GM23338 (cell line): ENCODE measurements at regions not wholly inside any gene's neighbourhood (a gene's known extent, or its start where the extent isn't known, plus 50 kb on each side); places are given as distances from the start of the nearest gene placed in this dataset.

Source experiments
- ATAC-seq: fragments of 200-7000 bp; cut with Tn5 transposase; 3 replicates; pipeline ENCODE4 v1.9.1; 2020
- DNase-seq: peaks from one replicate; pipeline ENCODE4 v3.0.0-alpha.2; 2015; ENCODE audit warnings: low spot score
- H2AFZ ChIP-seq: fragments of 200-600 bp; sonication (generic); 2 replicates; pipeline ENCODE4 v1.8.0; 2016; ENCODE audit warnings: antibody characterized with exemption, mild to moderate bottlenecking, moderate library complexity
- H3F3A ChIP-seq: fragments of 200-600 bp; sonication (generic); replicated peaks from 2 replicates; pipeline ENCODE4 v1.8.0; 2017; ENCODE audit warnings: antibody characterized with exemption, mixed run types, low read depth
- H3K27ac ChIP-seq: fragments of 200-600 bp; sonication (generic); 2 replicates; pipeline ENCODE4 v1.6.1; 2016; ENCODE audit warnings: low read depth
- H3K27me3 ChIP-seq: fragments of 200-600 bp; sonication (generic); 2 replicates; pipeline ENCODE4 v1.8.0; 2016; ENCODE audit warnings: mild to moderate bottlenecking, mixed run types, moderate library complexity; ENCODE audit not compliant: insufficient read depth
- H3K36me3 ChIP-seq: fragments of 200-600 bp; sonication (generic); 2 replicates; pipeline ENCODE4 v1.8.0; 2016; ENCODE audit warnings: mild to moderate bottlenecking; ENCODE audit not compliant: insufficient read depth
- H3K4me1 ChIP-seq: fragments of 200-600 bp; sonication (generic); 2 replicates; pipeline ENCODE4 v1.8.0; 2016; ENCODE audit warnings: mild to moderate bottlenecking, moderate library complexity; ENCODE audit not compliant: insufficient read depth
- H3K4me2 ChIP-seq: fragments of 200-600 bp; sonication (generic); 2 replicates; pipeline ENCODE4 v1.7.1; 2017; ENCODE audit warnings: mixed run types
- H3K4me3 ChIP-seq: fragments of 200-600 bp; sonication (generic); 2 replicates; pipeline ENCODE4 v1.6.1; 2016; ENCODE audit warnings: mixed run types
- H3K79me2 ChIP-seq: fragments of 200-600 bp; sonication (generic); replicated peaks from 2 replicates; pipeline ENCODE4 v1.8.0; 2017; ENCODE audit warnings: mild to moderate bottlenecking; ENCODE audit not compliant: insufficient read depth
- H3K9me2 ChIP-seq: fragments of 200-600 bp; sonication (generic); 2 replicates; pipeline ENCODE4 v1.8.0; 2017; ENCODE audit not compliant: insufficient read depth
- H4K20me1 ChIP-seq: fragments of 200-600 bp; sonication (generic); replicated peaks from 2 replicates; pipeline ENCODE4 v1.8.0; 2017; ENCODE audit warnings: mild to moderate bottlenecking; ENCODE audit not compliant: insufficient read depth
- H3K27ac Mint-ChIP-seq: 2 replicates; pipeline ENCODE4 v1.8.0; 2020; ENCODE audit warnings: inconsistent platforms, mild to moderate bottlenecking, moderate library complexity, mixed read lengths
- H3K27me3 Mint-ChIP-seq: 3 replicates; pipeline ENCODE4 v1.8.0; 2022; ENCODE audit warnings: low read depth, mild to moderate bottlenecking, moderate library complexity, mixed read lengths, inconsistent platforms; ENCODE audit not compliant: insufficient read depth, poor library complexity
- H3K36me3 Mint-ChIP-seq: 3 replicates; pipeline ENCODE4 v1.8.0; 2021; ENCODE audit warnings: low read depth, mild to moderate bottlenecking, inconsistent platforms, moderate library complexity, mixed read lengths
- H3K4me1 Mint-ChIP-seq: 3 replicates; pipeline ENCODE4 v1.8.0; 2020; ENCODE audit warnings: mild to moderate bottlenecking, inconsistent platforms, mixed read lengths
- H3K4me3 Mint-ChIP-seq: 3 replicates; pipeline ENCODE4 v1.8.0; 2021; ENCODE audit warnings: moderate library complexity, mild to moderate bottlenecking, inconsistent platforms, mixed read lengths
- H3K9me3 Mint-ChIP-seq: 3 replicates; pipeline ENCODE4 v1.8.0; 2020; ENCODE audit warnings: moderate library complexity, mild to moderate bottlenecking, inconsistent platforms, mixed read lengths
- CREB1 ChIP-seq: fragments of 250-450 bp; sonication (Bioruptor Pico); IDR thresholded peaks from 2 replicates; pipeline ENCODE4 v1.5.0; 2020; ENCODE audit warnings: low read depth, mild to moderate bottlenecking, moderate library complexity
- EZH2phosphoT487 ChIP-seq: fragments of 200-600 bp; sonication (generic); IDR thresholded peaks from one replicate; pipeline ENCODE4 v1.8.1; 2018; ENCODE audit warnings: antibody characterized with exemption; ENCODE audit not compliant: unreplicated experiment
- TF ChIP-seq, protein P1 (sequence below), 2 experiments: fragments of 200-600 bp in 1 of 2; sonication (generic) in 1 of 2; conservative IDR thresholded peaks; 2 replicates each; pipeline versions ENCODE4 v1.5.1 to v1.6.1; 2016 to 2017; ENCODE audit warnings: antibody characterized with exemption in 2 of 2, low read depth in 2 of 2, mild to moderate bottlenecking in 2 of 2, moderate library complexity in 1 of 2
- TF ChIP-seq, protein P2 (sequence below): fragments of 250-450 bp; sonication (Bioruptor Pico); IDR thresholded peaks from 2 replicates; pipeline ENCODE4 v1.5.0; 2020; ENCODE audit warnings: mild to moderate bottlenecking, moderate library complexity

DNA sequence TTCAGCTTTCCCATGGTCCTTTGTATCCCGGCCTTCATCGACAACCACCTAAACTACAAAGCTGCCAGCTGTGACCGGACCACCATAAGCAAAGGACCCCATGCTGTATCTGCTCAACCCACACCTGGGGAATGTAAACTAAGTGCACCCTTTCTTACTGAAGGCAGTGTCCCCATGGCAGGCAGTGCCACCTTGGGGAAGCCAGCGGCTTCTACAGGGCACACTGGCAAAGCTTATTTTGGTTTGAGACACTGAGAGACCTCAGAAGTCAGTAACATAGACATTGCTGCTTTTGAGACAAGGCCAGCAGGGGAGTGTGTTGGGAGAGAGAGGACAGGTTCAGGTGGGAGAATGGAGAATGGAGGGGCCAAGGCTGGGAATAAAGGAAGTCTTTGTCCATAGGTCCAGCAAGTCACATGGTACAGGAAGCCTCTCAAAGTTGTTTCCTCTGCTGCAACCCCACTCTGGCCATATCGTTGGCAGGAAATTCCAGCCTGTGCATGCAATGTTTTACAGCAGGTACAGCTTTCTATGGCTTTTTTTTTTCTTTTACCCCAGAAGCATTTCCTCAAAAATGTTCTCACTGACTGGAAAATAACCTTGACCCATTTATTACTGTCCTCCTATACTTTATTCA lies 85.9 kb upstream of the NPVF start:
- Mint-ChIP-seq H3K36me3 (no peaks in the 10 kb centered on the region), H3K9me3 (no peaks in the 10 kb centered on the region), H3K27ac (no peak overlapping the region), H3K27me3 (no peaks in the 10 kb centered on the region), H3K4me3 (no peak overlapping the region), H3K4me1 (peaks cover 35% of the 10 kb centered on the region)
- H4K20me1 ChIP-seq = no peaks in the 10 kb centered on the region
- TF ChIP-seq EZH2phosphoT487 = no peak
- no peak for TF ChIP-seq CREB1
- TF ChIP-seq, protein P1, sequence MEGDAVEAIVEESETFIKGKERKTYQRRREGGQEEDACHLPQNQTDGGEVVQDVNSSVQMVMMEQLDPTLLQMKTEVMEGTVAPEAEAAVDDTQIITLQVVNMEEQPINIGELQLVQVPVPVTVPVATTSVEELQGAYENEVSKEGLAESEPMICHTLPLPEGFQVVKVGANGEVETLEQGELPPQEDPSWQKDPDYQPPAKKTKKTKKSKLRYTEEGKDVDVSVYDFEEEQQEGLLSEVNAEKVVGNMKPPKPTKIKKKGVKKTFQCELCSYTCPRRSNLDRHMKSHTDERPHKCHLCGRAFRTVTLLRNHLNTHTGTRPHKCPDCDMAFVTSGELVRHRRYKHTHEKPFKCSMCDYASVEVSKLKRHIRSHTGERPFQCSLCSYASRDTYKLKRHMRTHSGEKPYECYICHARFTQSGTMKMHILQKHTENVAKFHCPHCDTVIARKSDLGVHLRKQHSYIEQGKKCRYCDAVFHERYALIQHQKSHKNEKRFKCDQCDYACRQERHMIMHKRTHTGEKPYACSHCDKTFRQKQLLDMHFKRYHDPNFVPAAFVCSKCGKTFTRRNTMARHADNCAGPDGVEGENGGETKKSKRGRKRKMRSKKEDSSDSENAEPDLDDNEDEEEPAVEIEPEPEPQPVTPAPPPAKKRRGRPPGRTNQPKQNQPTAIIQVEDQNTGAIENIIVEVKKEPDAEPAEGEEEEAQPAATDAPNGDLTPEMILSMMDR (conservative IDR thresholded peaks at IDR 0.05; ENCODE audit: low read depth in 2 of 2) = peak in 1 of 2 experiments; percentile 29; a peak in 2 of 4 replicates
- H3K4me2 ChIP-seq = no peak overlapping the region
- DNase-seq (no peak), ATAC-seq (no peak)
- H3K4me1 ChIP-seq = peaks cover 13% of the 10 kb centered on the region
- H3K4me3 ChIP-seq = no peak overlapping the region
- H3K9me2 ChIP-seq = peaks cover 20% of the 10 kb centered on the region
- no peaks in the 10 kb centered on the region for H3K79me2 ChIP-seq
- no peaks in the 10 kb centered on the region for H3K36me3 ChIP-seq
- H3K27me3 ChIP-seq = no peaks in the 10 kb centered on the region
- 0 out of 2 replicates have a peak overlapping the region, but pooled peaks have one; percentile 28 for H2AFZ ChIP-seq
- no peak overlapping the region for H3K27ac ChIP-seq
- no peaks in the 10 kb centered on the region for H3F3A ChIP-seq

GRCh38 chr7:25314731-25315267 lies 86.5 kb upstream of the NPVF start:
- Mint-ChIP-seq H3K27ac (no peak overlapping the region), H3K9me3 (no peaks in the 10 kb centered on the region), H3K36me3 (no peaks in the 10 kb centered on the region), H3K4me3 (no peak overlapping the region), H3K4me1 (peaks cover 35% of the 10 kb centered on the region), H3K27me3 (no peaks in the 10 kb centered on the region)
- Histone ChIP-seq H3K9me2 (peaks cover 20% of the 10 kb centered on the region), H3K27ac (no peak overlapping the region), H3K36me3 (no peaks in the 10 kb centered on the region), H4K20me1 (no peaks in the 10 kb centered on the region), H3K79me2 (no peaks in the 10 kb centered on the region), H3K27me3 (no peaks in the 10 kb centered on the region), H3K4me2 (no peak overlapping the region), H3K4me1 (peaks cover 13% of the 10 kb centered on the region), H3F3A (no peaks in the 10 kb centered on the region), H3K4me3 (no peak overlapping the region), H2AFZ (0 out of 2 replicates have a peak overlapping the region, but pooled peaks have one; percentile 28)
- DNase-seq (no peak), ATAC-seq (no peak)
- TF ChIP-seq, protein P2, sequence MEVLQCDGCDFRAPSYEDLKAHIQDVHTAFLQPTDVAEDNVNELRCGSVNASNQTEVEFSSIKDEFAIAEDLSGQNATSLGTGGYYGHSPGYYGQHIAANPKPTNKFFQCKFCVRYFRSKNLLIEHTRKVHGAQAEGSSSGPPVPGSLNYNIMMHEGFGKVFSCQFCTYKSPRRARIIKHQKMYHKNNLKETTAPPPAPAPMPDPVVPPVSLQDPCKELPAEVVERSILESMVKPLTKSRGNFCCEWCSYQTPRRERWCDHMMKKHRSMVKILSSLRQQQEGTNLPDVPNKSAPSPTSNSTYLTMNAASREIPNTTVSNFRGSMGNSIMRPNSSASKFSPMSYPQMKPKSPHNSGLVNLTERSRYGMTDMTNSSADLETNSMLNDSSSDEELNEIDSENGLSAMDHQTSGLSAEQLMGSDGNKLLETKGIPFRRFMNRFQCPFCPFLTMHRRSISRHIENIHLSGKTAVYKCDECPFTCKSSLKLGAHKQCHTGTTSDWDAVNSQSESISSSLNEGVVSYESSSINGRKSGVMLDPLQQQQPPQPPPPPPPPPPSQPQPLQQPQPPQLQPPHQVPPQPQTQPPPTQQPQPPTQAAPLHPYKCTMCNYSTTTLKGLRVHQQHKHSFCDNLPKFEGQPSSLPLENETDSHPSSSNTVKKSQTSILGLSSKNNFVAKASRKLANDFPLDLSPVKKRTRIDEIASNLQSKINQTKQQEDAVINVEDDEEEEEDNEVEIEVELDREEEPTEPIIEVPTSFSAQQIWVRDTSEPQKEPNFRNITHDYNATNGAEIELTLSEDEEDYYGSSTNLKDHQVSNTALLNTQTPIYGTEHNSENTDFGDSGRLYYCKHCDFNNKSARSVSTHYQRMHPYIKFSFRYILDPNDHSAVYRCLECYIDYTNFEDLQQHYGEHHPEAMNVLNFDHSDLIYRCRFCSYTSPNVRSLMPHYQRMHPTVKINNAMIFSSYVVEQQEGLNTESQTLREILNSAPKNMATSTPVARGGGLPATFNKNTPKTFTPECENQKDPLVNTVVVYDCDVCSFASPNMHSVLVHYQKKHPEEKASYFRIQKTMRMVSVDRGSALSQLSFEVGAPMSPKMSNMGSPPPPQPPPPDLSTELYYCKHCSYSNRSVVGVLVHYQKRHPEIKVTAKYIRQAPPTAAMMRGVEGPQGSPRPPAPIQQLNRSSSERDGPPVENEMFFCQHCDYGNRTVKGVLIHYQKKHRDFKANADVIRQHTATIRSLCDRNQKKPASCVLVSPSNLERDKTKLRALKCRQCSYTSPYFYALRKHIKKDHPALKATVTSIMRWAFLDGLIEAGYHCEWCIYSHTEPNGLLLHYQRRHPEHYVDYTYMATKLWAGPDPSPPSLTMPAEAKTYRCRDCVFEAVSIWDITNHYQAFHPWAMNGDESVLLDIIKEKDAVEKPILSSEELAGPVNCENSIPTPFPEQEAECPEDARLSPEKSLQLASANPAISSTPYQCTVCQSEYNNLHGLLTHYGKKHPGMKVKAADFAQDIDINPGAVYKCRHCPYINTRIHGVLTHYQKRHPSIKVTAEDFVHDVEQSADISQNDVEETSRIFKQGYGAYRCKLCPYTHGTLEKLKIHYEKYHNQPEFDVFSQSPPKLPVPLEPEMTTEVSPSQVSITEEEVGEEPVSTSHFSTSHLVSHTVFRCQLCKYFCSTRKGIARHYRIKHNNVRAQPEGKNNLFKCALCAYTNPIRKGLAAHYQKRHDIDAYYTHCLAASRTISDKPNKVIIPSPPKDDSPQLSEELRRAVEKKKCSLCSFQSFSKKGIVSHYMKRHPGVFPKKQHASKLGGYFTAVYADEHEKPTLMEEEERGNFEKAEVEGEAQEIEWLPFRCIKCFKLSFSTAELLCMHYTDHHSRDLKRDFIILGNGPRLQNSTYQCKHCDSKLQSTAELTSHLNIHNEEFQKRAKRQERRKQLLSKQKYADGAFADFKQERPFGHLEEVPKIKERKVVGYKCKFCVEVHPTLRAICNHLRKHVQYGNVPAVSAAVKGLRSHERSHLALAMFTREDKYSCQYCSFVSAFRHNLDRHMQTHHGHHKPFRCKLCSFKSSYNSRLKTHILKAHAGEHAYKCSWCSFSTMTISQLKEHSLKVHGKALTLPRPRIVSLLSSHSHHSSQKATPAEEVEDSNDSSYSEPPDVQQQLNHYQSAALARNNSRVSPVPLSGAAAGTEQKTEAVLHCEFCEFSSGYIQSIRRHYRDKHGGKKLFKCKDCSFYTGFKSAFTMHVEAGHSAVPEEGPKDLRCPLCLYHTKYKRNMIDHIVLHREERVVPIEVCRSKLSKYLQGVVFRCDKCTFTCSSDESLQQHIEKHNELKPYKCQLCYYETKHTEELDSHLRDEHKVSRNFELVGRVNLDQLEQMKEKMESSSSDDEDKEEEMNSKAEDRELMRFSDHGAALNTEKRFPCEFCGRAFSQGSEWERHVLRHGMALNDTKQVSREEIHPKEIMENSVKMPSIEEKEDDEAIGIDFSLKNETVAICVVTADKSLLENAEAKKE (CRISPR knock-in tag) = no peak
